PC-9 (cell line): ENCODE measurements at regions not wholly inside any gene's neighbourhood (a gene's known extent, or its start where the extent isn't known, plus 50 kb on each side); places are given as distances from the start of the nearest gene placed in this dataset.

Source experiments
- BruUV-seq: library from RNA; stranded (reverse); fragments of 400-500 nt; replicated peaks from 2 replicates; lab custom pipeline; 2021; lab: Mats Ljungman, UMichigan
- CTCF ChIA-PET: fragments of 300-600 bp; sonication (Branson Sonifier 250); formaldehyde crosslinking; loops from one replicate; lab custom pipeline; 2022; ENCODE audit warnings: antibody characterized with exemption; lab: Charles Lee
- POLR2A ChIA-PET: fragments of 300-600 bp; sonication (Branson Sonifier 250); formaldehyde crosslinking; loops from one replicate; lab custom pipeline; 2022; ENCODE audit warnings: antibody characterized with exemption; ENCODE audit not compliant: unreplicated experiment; lab: Charles Lee
- DNase-seq, 2 experiments: peaks; one replicate each; pipeline versions ENCODE4 v3.0.0 to v3.0.0-alpha.2; 2015 to 2022; ENCODE audit warnings: mixed read lengths in 1 of 2
- H2AFZ ChIP-seq: fragments of 200-600 bp; sonication (generic); 2 replicates; pipeline ENCODE4 v1.8.1; 2017; ENCODE audit warnings: antibody characterized with exemption
- H3F3A ChIP-seq: fragments of 200-600 bp; sonication (generic); 2 replicates; pipeline ENCODE4 v1.8.1; 2017; ENCODE audit warnings: antibody characterized with exemption, mild to moderate bottlenecking, low read depth; ENCODE audit not compliant: insufficient read depth
- H3K27ac ChIP-seq: fragments of 200-600 bp; sonication (generic); 2 replicates; pipeline ENCODE4 v1.6.1; 2016; ENCODE audit warnings: mixed run types
- H3K27me3 ChIP-seq: fragments of 200-600 bp; sonication (generic); 2 replicates; pipeline ENCODE4 v1.6.1; 2016; ENCODE audit warnings: low read depth, mixed run types; ENCODE audit not compliant: insufficient read depth
- H3K36me3 ChIP-seq: fragments of 200-600 bp; sonication (generic); 2 replicates; pipeline ENCODE4 v1.6.1; 2016; ENCODE audit warnings: low read depth, mixed run types
- H3K4me1 ChIP-seq: fragments of 200-600 bp; sonication (generic); replicated peaks from 2 replicates; pipeline ENCODE4 v1.6.1; 2016; ENCODE audit warnings: mixed run types; ENCODE audit not compliant: insufficient read depth
- H3K4me2 ChIP-seq: fragments of 200-600 bp; sonication (generic); 2 replicates; pipeline ENCODE4 v1.6.1; 2017; ENCODE audit warnings: mixed run types
- H3K4me3 ChIP-seq: fragments of 200-600 bp; sonication (generic); 2 replicates; pipeline ENCODE4 v1.6.1; 2016; ENCODE audit warnings: mixed run types
- H3K79me2 ChIP-seq: fragments of 200-600 bp; sonication (generic); 2 replicates; pipeline ENCODE4 v1.6.1; 2017; ENCODE audit warnings: low read depth, mixed run types
- H3K9me2 ChIP-seq: fragments of 200-600 bp; sonication (generic); 2 replicates; pipeline ENCODE4 v1.8.1; 2017; ENCODE audit warnings: mild to moderate bottlenecking; ENCODE audit not compliant: insufficient read depth
- H3K9me3 ChIP-seq: fragments of 200-600 bp; sonication (generic); 2 replicates; pipeline ENCODE4 v1.8.1; 2016; ENCODE audit warnings: low read depth; ENCODE audit not compliant: insufficient read depth
- H4K20me1 ChIP-seq: fragments of 200-600 bp; sonication (generic); 2 replicates; pipeline ENCODE4 v1.8.1; 2017; ENCODE audit not compliant: insufficient read depth
- CTCF ChIP-seq: fragments of 200-600 bp; sonication (generic); conservative IDR thresholded peaks from 2 replicates; pipeline ENCODE4 v1.6.1; 2017; ENCODE audit warnings: mixed run types, antibody characterized with exemption, mild to moderate bottlenecking, moderate library complexity
- EZH2 ChIP-seq: fragments of 200-600 bp; sonication (generic); IDR thresholded peaks from 2 replicates; pipeline ENCODE4 v1.8.0; 2017; ENCODE audit warnings: antibody characterized with exemption, low read depth
- intact Hi-C: fragments of 100-400 bp; cut with micrococcal nuclease; formaldehyde crosslinking; loops from one replicate; pipeline ENCODE4 v1.10.0; 2022; ENCODE audit not compliant: unreplicated experiment

DNA sequence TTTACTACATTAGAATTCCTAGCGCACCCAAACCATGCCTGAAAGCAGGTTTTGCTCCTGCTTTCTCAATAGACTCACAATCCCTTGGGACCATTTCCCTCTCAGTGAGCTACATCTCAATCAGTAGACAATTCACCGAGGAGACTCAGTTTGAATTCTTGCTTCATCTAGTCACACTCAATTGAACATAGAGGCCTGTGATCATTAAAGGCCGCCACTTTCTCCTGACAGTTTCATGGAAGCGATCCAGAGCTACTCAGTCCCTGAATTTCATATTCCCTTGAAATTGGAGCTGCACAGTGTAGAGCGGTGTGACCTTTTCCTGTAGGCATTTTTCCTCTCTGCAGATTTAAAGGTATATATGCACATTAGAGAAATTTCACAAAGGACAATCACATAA is 193.9 kb upstream of the SPOCK3 start:
- Histone ChIP-seq H3K36me3 (no peaks in the 10 kb centered on the region), H3K27me3 (no peaks in the 10 kb centered on the region), H3K4me2 (no peak overlapping the region), H4K20me1 (no peaks in the 10 kb centered on the region), H3K4me3 (no peak overlapping the region), H3K4me1 (no peaks in the 10 kb centered on the region), H3K9me2 (no peaks in the 10 kb centered on the region), H3K9me3 (no peaks in the 10 kb centered on the region; the same call in 1 of the 2 replicates), H3F3A (no peaks in the 10 kb centered on the region), H2AFZ (no peak overlapping the region), H3K27ac (no peak overlapping the region), H3K79me2 (no peaks in the 10 kb centered on the region)
- TF ChIP-seq EZH2 (no peak), CTCF (no peak)
- ChIA-PET CTCF (no interaction called here), POLR2A (no interaction called here)
- DNase-seq = no peak
- intact Hi-C loops = no loop called here
- no TSS peak for BruUV-seq

DNA sequence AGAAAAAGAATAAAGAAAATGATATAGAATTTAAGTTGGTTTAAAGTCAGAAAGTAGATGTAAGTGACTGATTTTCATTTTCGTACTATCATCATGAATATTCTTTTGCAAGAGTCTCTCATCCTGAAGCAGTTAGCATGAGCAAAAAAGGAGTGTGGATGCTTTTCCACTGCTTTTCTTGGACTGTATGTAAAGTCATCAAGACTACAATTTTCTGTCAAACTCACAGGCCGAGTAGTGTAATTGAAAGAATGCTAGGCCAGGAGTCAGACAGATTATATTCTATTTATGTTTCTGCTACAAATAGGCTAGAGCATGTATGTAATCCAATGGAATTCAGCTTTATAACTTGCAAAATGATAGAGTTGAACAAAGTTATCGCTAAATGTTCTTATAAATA is 197.1 kb upstream of the SPOCK3 start:
- Histone ChIP-seq H3K9me3 (no peaks in the 10 kb centered on the region; the same call in 1 of the 2 replicates), H2AFZ (no peak overlapping the region), H3K36me3 (no peaks in the 10 kb centered on the region), H3K4me1 (no peaks in the 10 kb centered on the region), H3F3A (no peaks in the 10 kb centered on the region), H3K79me2 (no peaks in the 10 kb centered on the region), H3K4me2 (no peak overlapping the region), H3K27me3 (no peaks in the 10 kb centered on the region), H4K20me1 (no peaks in the 10 kb centered on the region), H3K9me2 (no peaks in the 10 kb centered on the region), H3K27ac (no peak overlapping the region), H3K4me3 (no peak overlapping the region)
- TF ChIP-seq CTCF (no peak), EZH2 (no peak)
- DNase-seq = no peak
- POLR2A ChIA-PET = no interaction called here
- CTCF ChIA-PET = no interaction called here
- no TSS peak for BruUV-seq
- intact Hi-C loops = no loop called here

GRCh38 chr4:167435786-167436185 is 201.5 kb upstream of the SPOCK3 start:
- H3K9me2 ChIP-seq = no peaks in the 10 kb centered on the region
- no peaks in the 10 kb centered on the region for H3K79me2 ChIP-seq
- H2AFZ ChIP-seq = no peak overlapping the region
- ChIA-PET POLR2A (no interaction called here), CTCF (no interaction called here)
- no peak overlapping the region for H3K27ac ChIP-seq
- H3K4me3 ChIP-seq = no peak overlapping the region
- no peak for TF ChIP-seq CTCF
- no peak for TF ChIP-seq EZH2
- no peaks in the 10 kb centered on the region for H3K4me1 ChIP-seq
- DNase-seq = no peak
- H3K4me2 ChIP-seq = no peak overlapping the region
- BruUV-seq = no TSS peak
- no peaks in the 10 kb centered on the region for H3K36me3 ChIP-seq
- H3K27me3 ChIP-seq = no peaks in the 10 kb centered on the region
- no peaks in the 10 kb centered on the region; the same call in 1 of the 2 replicates for H3K9me3 ChIP-seq
- intact Hi-C loops = no loop called here
- H3F3A ChIP-seq = no peaks in the 10 kb centered on the region
- H4K20me1 ChIP-seq = no peaks in the 10 kb centered on the region
